ENCODE measurements at regions not wholly inside any gene's neighbourhood (a gene's known extent, or its start where the extent isn't known, plus 50 kb on each side); places are given as distances from the start of the nearest gene placed in this dataset.

DNA sequence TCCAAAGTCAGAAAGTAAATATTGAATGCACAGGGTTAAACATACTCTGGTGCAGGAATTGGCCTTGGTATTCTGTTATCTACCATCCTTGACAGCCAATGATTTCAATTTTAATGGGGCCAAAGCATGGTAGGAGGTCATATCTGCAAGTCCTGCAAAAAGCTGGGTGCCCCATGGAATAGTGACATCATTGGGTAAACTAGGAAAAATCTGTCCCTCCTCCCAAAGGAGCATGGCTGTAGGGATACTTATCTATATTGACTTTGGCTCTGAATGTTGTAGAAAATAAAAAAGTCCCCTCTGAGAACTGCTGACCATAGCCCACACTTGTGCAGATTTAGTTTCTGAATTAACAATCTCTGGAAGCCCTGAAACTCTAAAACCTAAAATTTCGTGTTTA lies 403.2 kb upstream of the SEL1L start:
- FAIRE-seq (no peak), DNase-seq (ENCODE audit: insufficient read length, low spot score) (no peak)
- TF ChIP-seq, protein P1, sequence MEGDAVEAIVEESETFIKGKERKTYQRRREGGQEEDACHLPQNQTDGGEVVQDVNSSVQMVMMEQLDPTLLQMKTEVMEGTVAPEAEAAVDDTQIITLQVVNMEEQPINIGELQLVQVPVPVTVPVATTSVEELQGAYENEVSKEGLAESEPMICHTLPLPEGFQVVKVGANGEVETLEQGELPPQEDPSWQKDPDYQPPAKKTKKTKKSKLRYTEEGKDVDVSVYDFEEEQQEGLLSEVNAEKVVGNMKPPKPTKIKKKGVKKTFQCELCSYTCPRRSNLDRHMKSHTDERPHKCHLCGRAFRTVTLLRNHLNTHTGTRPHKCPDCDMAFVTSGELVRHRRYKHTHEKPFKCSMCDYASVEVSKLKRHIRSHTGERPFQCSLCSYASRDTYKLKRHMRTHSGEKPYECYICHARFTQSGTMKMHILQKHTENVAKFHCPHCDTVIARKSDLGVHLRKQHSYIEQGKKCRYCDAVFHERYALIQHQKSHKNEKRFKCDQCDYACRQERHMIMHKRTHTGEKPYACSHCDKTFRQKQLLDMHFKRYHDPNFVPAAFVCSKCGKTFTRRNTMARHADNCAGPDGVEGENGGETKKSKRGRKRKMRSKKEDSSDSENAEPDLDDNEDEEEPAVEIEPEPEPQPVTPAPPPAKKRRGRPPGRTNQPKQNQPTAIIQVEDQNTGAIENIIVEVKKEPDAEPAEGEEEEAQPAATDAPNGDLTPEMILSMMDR (IDR thresholded peaks at IDR 0.05; ENCODE audit: insufficient read depth, missing control alignments), result no peak

DNA sequence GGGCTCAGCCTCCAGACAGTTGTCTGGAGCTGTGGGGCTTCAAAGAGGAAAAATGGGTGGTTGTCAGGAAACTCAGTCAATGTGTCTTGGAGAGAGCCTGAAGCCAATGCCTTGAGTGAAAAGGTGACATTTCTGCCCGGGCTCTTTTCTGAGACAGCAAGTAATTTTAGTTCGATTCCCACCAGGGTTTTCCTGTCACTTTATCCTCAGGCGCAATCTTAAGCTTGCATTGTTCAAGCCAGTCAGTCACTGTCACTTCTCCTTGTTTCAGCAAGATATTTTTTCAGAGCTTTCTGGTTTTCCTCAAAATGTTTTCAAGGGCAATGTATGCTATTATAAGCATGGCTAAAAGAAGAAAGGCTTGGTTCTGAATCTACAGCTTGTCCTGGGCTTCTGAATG lies 404.7 kb upstream of the SEL1L start:
- FAIRE-seq, result no peak
- no peak for DNase-seq (ENCODE audit: insufficient read length, low spot score)
- TF ChIP-seq, protein P1 (IDR thresholded peaks at IDR 0.05; ENCODE audit: insufficient read depth, missing control alignments), result no peak

DNA sequence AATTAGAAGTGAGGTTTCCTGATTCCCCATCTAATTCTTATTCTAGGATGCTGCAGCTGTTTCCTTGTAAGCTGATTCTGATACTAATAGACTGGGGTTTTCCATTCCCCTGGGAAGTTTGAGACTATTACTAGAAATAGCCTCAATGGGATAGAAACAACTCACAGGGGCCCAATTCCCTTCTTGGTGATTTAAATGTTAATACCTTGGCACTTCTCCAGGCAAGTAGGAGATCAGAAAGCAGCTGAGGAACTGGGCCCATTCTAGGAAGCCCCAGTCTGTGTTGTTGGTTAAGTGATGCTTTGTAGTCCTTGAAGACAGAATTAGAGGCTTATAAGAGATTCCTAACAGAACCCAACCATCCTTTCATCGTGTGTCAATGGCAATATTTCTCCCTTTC lies 407.0 kb upstream of the SEL1L start:
- TF ChIP-seq, protein P1 (IDR thresholded peaks at IDR 0.05; ENCODE audit: insufficient read depth, missing control alignments), result no peak
- FAIRE-seq, result no peak
- DNase-seq (ENCODE audit: insufficient read length, low spot score), result no peak

DNA sequence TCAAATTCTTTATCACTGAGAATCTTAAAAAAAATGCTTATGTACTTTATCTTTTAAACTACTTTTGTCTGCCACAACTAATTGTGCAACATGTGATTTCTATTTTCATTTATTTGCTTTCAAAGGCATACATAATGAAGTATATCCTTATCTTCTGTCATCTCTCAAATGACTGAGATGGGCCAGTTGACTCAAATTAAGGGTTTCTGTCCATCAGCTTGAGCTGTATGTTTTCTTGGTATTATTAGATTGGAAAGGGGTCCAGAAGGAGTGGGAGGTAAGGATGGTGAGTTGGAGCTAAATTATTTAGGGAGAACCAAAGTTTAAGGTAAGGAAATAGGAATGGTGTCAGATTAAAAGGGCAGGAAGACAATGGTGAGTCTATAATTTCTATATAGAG lies 408.4 kb upstream of the SEL1L start:
- DNase-seq (ENCODE audit: insufficient read length, low spot score) (no peak), FAIRE-seq (no peak)
- TF ChIP-seq, protein P1 (IDR thresholded peaks at IDR 0.05; ENCODE audit: insufficient read depth, missing control alignments), result no peak

DNA sequence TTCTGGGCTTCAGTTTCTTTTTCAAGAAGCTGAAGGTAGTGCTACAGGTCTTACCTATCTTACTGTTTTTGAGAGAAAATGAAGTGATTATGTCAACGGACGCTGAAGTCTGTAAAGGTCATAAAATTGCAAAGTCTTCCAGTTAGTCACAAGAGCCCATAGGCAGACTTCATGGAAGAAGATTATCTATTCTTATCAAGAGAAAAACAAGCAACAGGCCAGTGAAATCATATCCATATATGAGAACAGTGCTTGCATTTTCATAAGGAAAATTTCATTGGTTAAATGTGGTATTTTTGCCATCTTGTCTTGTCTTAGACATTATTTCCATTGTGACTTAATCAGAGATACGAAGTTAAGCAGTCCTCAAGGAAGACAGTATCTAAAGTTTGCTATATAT lies 412.7 kb upstream of the SEL1L start:
- no peak for DNase-seq (ENCODE audit: insufficient read length, low spot score)
- no peak for FAIRE-seq
- TF ChIP-seq, protein P1 (IDR thresholded peaks at IDR 0.05; ENCODE audit: insufficient read depth, missing control alignments), result no peak

DNA sequence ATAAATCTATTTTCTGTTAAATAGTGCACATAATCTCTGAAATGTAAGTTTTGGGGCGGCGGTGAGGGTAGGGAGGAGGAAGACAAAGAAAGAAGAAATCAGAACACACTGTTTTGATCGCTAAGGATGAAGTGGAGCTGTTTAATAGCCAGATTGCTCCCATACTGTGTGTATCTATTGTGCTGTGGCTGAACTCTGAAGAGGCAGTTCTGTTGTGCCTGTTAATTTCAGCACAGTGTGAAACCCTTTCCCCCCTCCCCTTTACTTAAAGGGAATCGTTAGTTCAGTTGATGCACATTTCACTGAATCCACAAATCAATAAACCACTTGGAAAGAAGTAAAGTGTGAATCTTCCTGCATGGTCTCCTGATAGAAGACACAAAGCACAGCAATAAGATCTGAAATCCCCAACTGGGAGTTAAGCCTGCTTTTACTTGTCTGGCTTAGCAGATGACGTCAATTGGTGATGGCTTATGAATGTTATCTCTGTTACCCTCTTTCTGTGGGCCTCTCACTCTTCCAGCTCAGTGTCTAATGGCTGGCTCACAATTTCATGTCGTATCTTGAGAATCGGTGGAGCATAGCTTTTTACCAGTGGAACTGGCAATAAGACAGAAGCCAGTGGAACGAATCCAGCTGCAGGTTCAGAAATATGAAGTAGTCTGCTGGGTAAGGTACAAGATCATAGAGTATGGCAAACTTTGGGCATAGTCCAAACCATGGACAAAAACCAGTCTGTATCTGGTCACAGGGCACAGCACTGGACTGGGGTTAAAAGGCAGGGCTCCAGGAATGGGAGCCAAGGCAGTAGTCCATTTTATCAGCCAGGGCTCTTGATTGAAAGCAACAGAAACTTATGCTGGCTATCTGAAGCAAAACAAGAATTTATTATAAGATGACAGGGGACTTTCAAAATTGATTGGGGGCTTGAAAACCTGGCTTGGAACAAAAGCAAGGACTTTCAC lies 413.5 kb upstream of the SEL1L start:
- TF ChIP-seq, protein P1 (IDR thresholded peaks at IDR 0.05; ENCODE audit: insufficient read depth, missing control alignments), result no peak
- no peak for DNase-seq (ENCODE audit: insufficient read length, low spot score)
- peak; percentile 88 for FAIRE-seq

DNA sequence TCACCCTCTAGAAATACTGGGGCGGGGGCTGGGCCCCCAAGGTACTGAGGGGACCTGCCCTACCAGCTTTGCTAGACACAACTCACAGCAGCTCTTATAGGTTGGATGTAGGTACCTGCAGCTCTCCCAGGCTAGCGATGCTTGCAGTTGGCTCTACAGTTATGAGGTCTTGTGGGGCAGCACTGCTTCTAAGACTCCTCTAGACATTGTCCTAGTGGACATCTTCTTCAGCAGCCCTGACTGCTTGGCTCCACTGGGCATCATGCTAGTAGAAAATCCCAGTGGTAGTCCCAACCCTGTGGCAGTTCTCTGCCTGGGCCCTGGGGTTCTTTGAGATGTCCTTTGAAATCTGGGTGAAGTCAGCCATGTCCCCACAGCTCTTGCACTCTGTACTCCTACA lies 419.3 kb upstream of the SEL1L start:
- DNase-seq (ENCODE audit: insufficient read length, low spot score) (no peak), FAIRE-seq (no peak)
- TF ChIP-seq, protein P1 (IDR thresholded peaks at IDR 0.05; ENCODE audit: insufficient read depth, missing control alignments), result no peak
